K562 (cell line): ENCODE measurements at regions not wholly inside any gene's neighbourhood (a gene's known extent, or its start where the extent isn't known, plus 50 kb on each side); places are given as distances from the start of the nearest gene placed in this dataset.

Source experiments
- ATAC-seq: fragments of 200-7000 bp; cut with Tn5 transposase; 3 replicates; pipeline ENCODE4 v1.9.1; 2020; ENCODE audit warnings: moderate library complexity
- BruUV-seq: library from RNA; stranded (reverse); fragments of 400-500 nt; replicated peaks from 2 replicates; lab custom pipeline; 2021; lab: Mats Ljungman, UMichigan
- CTCF ChIA-PET: fragments of 300-600 bp; formaldehyde crosslinking; extraction: SDS; loops from one replicate; lab custom pipeline; 2021; ENCODE audit warnings: low intra/inter-chr PET ratio; lab: Yijun Ruan, JAX
- POLR2A ChIA-PET: fragments of 300-600, 350-650 bp; sonication (Branson Sonifier 250); formaldehyde crosslinking; extraction: SDS; loops from one replicate; lab custom pipeline; 2021; ENCODE audit warnings: antibody characterized with exemption, inconsistent platforms; lab: Yijun Ruan, JAX
- DNase-seq, 4 experiments: peaks; one replicate each; pipeline versions ENCODE4 v3.0.0 to v3.0.0-alpha.2; 2011 to 2018; ENCODE audit warnings: low spot score in 3 of 4, mixed read lengths in 3 of 4; ENCODE audit errors: extremely low read depth in 1 of 4
- FAIRE-seq: peaks from 2 replicates; lab custom pipeline; 2011; peaks lifted over from hg19 to GRCh38; lab: Jason Lieb, UNC
- H2AFZ ChIP-seq: 2 replicates; pipeline ENCODE4 v1.6.0; 2011; ENCODE audit warnings: low read depth, low read length, control low read depth, inconsistent platforms
- H3K27ac ChIP-seq: fragments of 200-600 bp; 3 replicates; pipeline ENCODE4 v1.8.0; 2011; ENCODE audit warnings: low read depth, mild to moderate bottlenecking, control low read depth, inconsistent platforms, low read length, moderate library complexity, mixed read lengths; ENCODE audit errors: extremely low read depth
- H3K27me3 ChIP-seq, 2 experiments: fragments of 300-600 bp in 1 of 2; 2 replicates in 1 of 2; 3 replicates in 1 of 2; pipeline versions ENCODE4 v1.6.0 to v1.8.0; 2011; ENCODE audit warnings: inconsistent platforms in 2 of 2, low read length in 2 of 2, mild to moderate bottlenecking in 1 of 2, mixed read lengths in 1 of 2, moderate library complexity in 1 of 2; ENCODE audit not compliant: control insufficient read depth in 2 of 2, insufficient read depth in 2 of 2
- H3K36me3 ChIP-seq: fragments of 300-600 bp; 3 replicates; pipeline ENCODE4 v1.8.0; 2011; ENCODE audit warnings: mild to moderate bottlenecking, low read length, inconsistent platforms; ENCODE audit not compliant: control insufficient read depth, insufficient read depth
- H3K4me1 ChIP-seq, 2 experiments: fragments of 200-600 bp in 1 of 2; replicated peaks in 1 of 2; 2 replicates in 1 of 2; 3 replicates in 1 of 2; pipeline versions ENCODE4 v1.5.1 to v1.8.0; 2011; ENCODE audit warnings: inconsistent platforms in 2 of 2, low read length in 2 of 2, mild to moderate bottlenecking in 1 of 2, mixed read lengths in 1 of 2, moderate library complexity in 1 of 2; ENCODE audit not compliant: control insufficient read depth in 2 of 2, insufficient read depth in 2 of 2
- H3K4me2 ChIP-seq: 2 replicates; pipeline ENCODE4 v1.6.1; 2011; ENCODE audit warnings: low read length, control low read depth, inconsistent platforms, mixed read lengths; ENCODE audit not compliant: insufficient read depth
- H3K4me3 ChIP-seq: fragments of 200-600 bp; sonication (generic), shearing (Covaris generic); 2 replicates; pipeline ENCODE4 v1.5.1; 2016; ENCODE audit warnings: control low read depth, inconsistent platforms
- H3K79me2 ChIP-seq: fragments of 200-600 bp; 3 replicates; pipeline ENCODE4 v1.8.0; 2011; ENCODE audit warnings: low read length, inconsistent platforms; ENCODE audit not compliant: control insufficient read depth, insufficient read depth
- H3K9ac ChIP-seq, 2 experiments: 2 replicates each; pipeline versions ENCODE4 v1.6.0 to v1.6.1; 2011; ENCODE audit warnings: low read depth in 2 of 2, low read length in 2 of 2, control low read depth in 1 of 2, inconsistent platforms in 1 of 2, mild to moderate bottlenecking in 1 of 2, mixed read lengths in 1 of 2; ENCODE audit not compliant: insufficient read depth in 1 of 2
- H3K9me1 ChIP-seq: one replicate; pipeline ENCODE4 v1.6.0; 2011; ENCODE audit warnings: inconsistent platforms, mild to moderate bottlenecking, low read length, moderate library complexity; ENCODE audit not compliant: control insufficient read depth, insufficient read depth
- H3K9me3 ChIP-seq: replicated peaks from 2 replicates; pipeline ENCODE4 v1.5.1; 2011; ENCODE audit warnings: low read depth, low read length, inconsistent platforms; ENCODE audit not compliant: control insufficient read depth, insufficient read depth
- H4K20me1 ChIP-seq: replicated peaks from 2 replicates; pipeline ENCODE4 v1.6.1; 2011; ENCODE audit warnings: low read length, inconsistent platforms, mixed read lengths; ENCODE audit not compliant: control insufficient read depth, insufficient read depth
- DIDO1 ChIP-seq: fragments of 450-650 bp; IDR thresholded peaks from 2 replicates; pipeline ENCODE4 v1.6.1; 2016; ENCODE audit warnings: low read depth, missing biosample characterization, missing genetic modification characterization
- LCOR ChIP-seq: sonication (generic); formaldehyde crosslinking; IDR thresholded peaks from 2 replicates; pipeline ENCODE4 v1.8.0; 2022; ENCODE audit warnings: mild to moderate bottlenecking, missing genetic modification reagents
- MEIS2 ChIP-seq: fragments of 450-650 bp; IDR thresholded peaks from 2 replicates; pipeline ENCODE4 v1.6.1; 2014; ENCODE audit warnings: mild to moderate bottlenecking; ENCODE audit not compliant: partially characterized antibody
- NR4A1 ChIP-seq, 2 experiments: fragments of 250-450 bp in 1 of 2; fragments of 450-650 bp in 1 of 2; sonication (Bioruptor Pico) in 1 of 2; IDR thresholded peaks; 2 replicates each; pipeline versions ENCODE4 v1.4.0 to v1.6.1; 2016 to 2020; ENCODE audit warnings: mild to moderate bottlenecking in 2 of 2, missing compliant biosample characterization in 1 of 2, missing genetic modification characterization in 1 of 2, moderate library complexity in 1 of 2
- PHF20 ChIP-seq: fragments of 450-650 bp; IDR thresholded peaks from 2 replicates; pipeline ENCODE4 v1.6.1; 2018; ENCODE audit not compliant: partially characterized antibody
- SAFB ChIP-seq: fragments of 200-400 bp; formaldehyde crosslinking; IDR thresholded peaks from 2 replicates; pipeline ENCODE4 v1.6.1; 2017; ENCODE audit warnings: low read depth, low read length, borderline replicate concordance
- ZBTB17 ChIP-seq: fragments of 450-650 bp; formaldehyde crosslinking; IDR thresholded peaks from 2 replicates; pipeline ENCODE4 v1.4.0; 2020; ENCODE audit warnings: mild to moderate bottlenecking
- ZNF23 ChIP-seq: fragments of 250-450 bp; sonication (Bioruptor Pico); IDR thresholded peaks from 2 replicates; pipeline ENCODE4 v1.4.0; 2020; ENCODE audit warnings: mild to moderate bottlenecking
- ZNF239 ChIP-seq: fragments of 250-450 bp; sonication (Bioruptor Pico); IDR thresholded peaks from 2 replicates; pipeline ENCODE4 v1.4.0; 2020; ENCODE audit warnings: mild to moderate bottlenecking
- WGBS: fragments of 100-300 bp; shearing (Covaris generic); methylation state at CpG from one replicate; pipeline ENCODE4 v1.1.6; 2016; ENCODE audit warnings: low coverage, mixed read lengths; ENCODE audit not compliant: insufficient coverage; ENCODE audit errors: missing lambda C conversion rate; 5-methylcytosine and 5-hydroxymethylcytosine counted together
- in situ Hi-C: fragments of 300-500 bp; cut with MboI; formaldehyde crosslinking; loops from 4 replicates; pipeline ENCODE4 v1.15.0; 2018; ENCODE audit warnings: inconsistent platforms, mixed read lengths
- intact Hi-C: fragments of 100-400 bp; cut with micrococcal nuclease; formaldehyde crosslinking; loops from 2 replicates; pipeline ENCODE4 v1.14.2; 2022
- TF ChIP-seq, protein P1 (sequence below): fragments of 250-450 bp; sonication (Bioruptor Pico); IDR thresholded peaks from 2 replicates; pipeline ENCODE4 v1.5.1; 2021; ENCODE audit warnings: mild to moderate bottlenecking
- TF ChIP-seq, protein P2 (sequence below): fragments of 450-650 bp; formaldehyde crosslinking; IDR thresholded peaks from 2 replicates; pipeline ENCODE4 v1.4.0; 2020; ENCODE audit warnings: mild to moderate bottlenecking

DNA sequence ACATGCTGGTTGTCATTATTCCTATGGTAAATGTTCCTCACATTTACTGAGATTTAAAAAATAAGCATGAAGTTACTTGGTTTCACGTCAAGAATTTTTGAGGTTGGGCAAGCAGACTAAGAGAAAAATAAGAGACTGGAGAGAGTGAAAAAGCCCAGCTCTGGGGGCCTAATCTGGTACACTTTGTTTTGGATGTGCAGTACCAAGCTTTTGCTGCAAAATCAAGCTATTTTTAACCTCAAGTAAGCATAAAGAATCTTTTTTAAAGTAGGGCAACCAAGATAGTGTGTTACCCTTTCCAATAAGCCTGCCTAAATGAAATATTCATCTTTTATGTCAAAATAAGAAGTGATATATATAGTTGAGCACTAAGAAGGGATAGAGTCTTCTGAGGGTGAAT is 79.4 kb upstream of the ARHGAP20 start:
- no peak overlapping the region for H3K9ac ChIP-seq
- no peaks in the 10 kb centered on the region for H3K4me1 ChIP-seq
- H3K4me2 ChIP-seq, result no peak overlapping the region
- H3K27me3 ChIP-seq, result no peaks in the 10 kb centered on the region
- ATAC-seq, result no peak
- TF ChIP-seq ZNF23, result no peak
- no peak for TF ChIP-seq ZNF239
- TF ChIP-seq, protein P1, sequence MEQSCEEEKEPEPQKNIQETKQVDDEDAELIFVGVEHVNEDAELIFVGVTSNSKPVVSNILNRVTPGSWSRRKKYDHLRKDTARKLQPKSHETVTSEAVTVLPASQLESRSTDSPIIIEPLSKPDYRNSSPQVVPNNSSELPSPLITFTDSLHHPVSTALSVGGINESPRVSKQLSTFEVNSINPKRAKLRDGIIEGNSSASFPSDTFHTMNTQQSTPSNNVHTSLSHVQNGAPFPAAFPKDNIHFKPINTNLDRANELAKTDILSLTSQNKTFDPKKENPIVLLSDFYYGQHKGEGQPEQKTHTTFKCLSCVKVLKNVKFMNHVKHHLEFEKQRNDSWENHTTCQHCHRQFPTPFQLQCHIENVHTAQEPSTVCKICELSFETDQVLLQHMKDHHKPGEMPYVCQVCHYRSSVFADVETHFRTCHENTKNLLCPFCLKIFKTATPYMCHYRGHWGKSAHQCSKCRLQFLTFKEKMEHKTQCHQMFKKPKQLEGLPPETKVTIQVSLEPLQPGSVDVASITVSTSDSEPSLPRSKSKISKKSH, result no peak
- no peak for TF ChIP-seq ZBTB17 (CRISPR knock-in tag)
- TF ChIP-seq PHF20, result no peak
- TF ChIP-seq, all 486 proteins: peak for 0
- ChIA-PET CTCF (no interaction called here), POLR2A (no interaction called here)
- Histone ChIP-seq H2AFZ (no peak overlapping the region), H3K79me2 (no peaks in the 10 kb centered on the region), H3K9me1 (no peaks in the 10 kb centered on the region), H3K27ac (no peak overlapping the region), H3K4me3 (no peak overlapping the region), H3K9me3 (no peaks in the 10 kb centered on the region), H4K20me1 (no peaks in the 10 kb centered on the region), H3K36me3 (no peaks in the 10 kb centered on the region)
- FAIRE-seq (no peak), DNase-seq (no peak)
- in situ Hi-C loops (no loop called here), intact Hi-C loops (no loop called here)
- WGBS, result 0% methylated on average over 1 of the region's 1 CpG
- no TSS peak for BruUV-seq

DNA sequence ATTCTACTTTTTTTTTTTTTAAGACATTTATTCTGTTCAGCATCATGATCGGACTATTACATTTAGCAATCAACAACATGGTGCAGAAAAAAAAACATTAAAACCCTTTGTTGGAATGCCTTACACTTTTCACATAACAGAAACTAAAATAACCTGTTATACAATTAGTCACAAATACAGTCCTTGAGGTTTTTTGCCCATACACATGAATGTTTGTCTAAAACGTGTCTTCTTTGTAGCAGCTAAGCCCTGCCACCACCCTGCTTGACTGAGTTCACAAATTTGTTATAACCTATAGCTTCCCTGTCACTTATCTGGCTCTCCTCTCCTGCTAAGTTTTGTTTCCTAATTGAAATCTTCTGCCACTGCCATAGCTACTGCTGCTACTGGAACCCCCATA is 75.4 kb upstream of the ARHGAP20 start:
- no peak overlapping the region for H3K4me3 ChIP-seq
- no peaks in the 10 kb centered on the region for H3K27me3 ChIP-seq
- no peaks in the 10 kb centered on the region for H4K20me1 ChIP-seq
- no TSS peak for BruUV-seq
- H3K36me3 ChIP-seq, result no peaks in the 10 kb centered on the region
- intact Hi-C loops, result no loop called here
- H2AFZ ChIP-seq, result no peak overlapping the region
- H3K9ac ChIP-seq, result no peak overlapping the region
- DNase-seq, result no peak
- ChIA-PET POLR2A (no interaction called here), CTCF (no interaction called here)
- in situ Hi-C loops, result no loop called here
- TF ChIP-seq SAFB, result no peak
- TF ChIP-seq NR4A1 (CRISPR knock-in tag; IDR thresholded peaks at IDR 0.05), result no peak
- TF ChIP-seq NR4A1 (tag; IDR thresholded peaks at IDR 0.05), result no peak
- no peak for TF ChIP-seq DIDO1 (tag)
- TF ChIP-seq, protein P2, sequence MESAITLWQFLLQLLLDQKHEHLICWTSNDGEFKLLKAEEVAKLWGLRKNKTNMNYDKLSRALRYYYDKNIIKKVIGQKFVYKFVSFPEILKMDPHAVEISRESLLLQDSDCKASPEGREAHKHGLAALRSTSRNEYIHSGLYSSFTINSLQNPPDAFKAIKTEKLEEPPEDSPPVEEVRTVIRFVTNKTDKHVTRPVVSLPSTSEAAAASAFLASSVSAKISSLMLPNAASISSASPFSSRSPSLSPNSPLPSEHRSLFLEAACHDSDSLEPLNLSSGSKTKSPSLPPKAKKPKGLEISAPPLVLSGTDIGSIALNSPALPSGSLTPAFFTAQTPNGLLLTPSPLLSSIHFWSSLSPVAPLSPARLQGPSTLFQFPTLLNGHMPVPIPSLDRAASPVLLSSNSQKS (CRISPR knock-in tag), result no peak
- no peak for TF ChIP-seq MEIS2
- TF ChIP-seq LCOR (CRISPR knock-in tag), result no peak
- TF ChIP-seq, all 486 proteins: peak for 0
- Histone ChIP-seq H3K9me1 (no peaks in the 10 kb centered on the region), H3K4me1 (no peaks in the 10 kb centered on the region), H3K79me2 (no peaks in the 10 kb centered on the region), H3K27ac (no peak overlapping the region), H3K4me2 (no peak overlapping the region), H3K9me3 (no peaks in the 10 kb centered on the region)
- WGBS, result 2% methylated on average over 2 of the region's 2 CpGs
- FAIRE-seq, result no peak
- no peak for ATAC-seq
